Suppressor macrophage (primary cell): ENCODE measurements at regions not wholly inside any gene's neighbourhood (a gene's known extent, or its start where the extent isn't known, plus 50 kb on each side); places are given as distances from the start of the nearest gene placed in this dataset.
A peak's percentile ranks its signal among the peaks of the same experiment; 100 is the strongest.
"Not testable (repeated sequence)": the region's sequence is repeated elsewhere in the genome, so short reads cannot be mapped to it uniquely, and the experiment has no call there.

ENCODE experiments used
- DNase-seq, 4 experiments: peaks; one replicate each; pipeline ENCODE4 v3.0.0-alpha.2; 2020 to 2022

GRCh38 chr1:65020774-65021173 is 54.4 kb upstream of the JAK1 start:
- no peak for DNase-seq

- no peak for DNase-seq
These were observed 55.4 kb upstream of the JAK1 start for GRCh38 chr1:65021795-65022194.

- DNase-seq = no peak
These were observed 55.9 kb upstream of the JAK1 start for GRCh38 chr1:65022216-65022615.

- DNase-seq = no peak
These were observed 59.4 kb upstream of the JAK1 start for GRCh38 chr1:65025794-65026193.

- DNase-seq = no peak
These were observed 59.9 kb upstream of the JAK1 start for GRCh38 chr1:65026235-65026634.

- peak in 3 of 4 experiments; percentile 16 to 47 (median 26) for DNase-seq
These were observed 61.5 kb upstream of the JAK1 start for GRCh38 chr1:65027666-65028358.

GRCh38 chr1:65029434-65029833 is 63.1 kb upstream of the JAK1 start:
- not testable (repeated sequence) for DNase-seq

GRCh38 chr1:65034879-65035278 is 68.5 kb upstream of the JAK1 start:
- not testable (repeated sequence) for DNase-seq

GRCh38 chr1:65036570-65037051 is 70.3 kb upstream of the JAK1 start:
- DNase-seq = no peak

GRCh38 chr1:65039066-65039465 is 72.7 kb upstream of the JAK1 start:
- no peak for DNase-seq

GRCh38 chr1:65039508-65039907 is 73.2 kb upstream of the JAK1 start:
- DNase-seq = no peak

- DNase-seq = no peak
These were observed 76.1 kb upstream of the JAK1 start for GRCh38 chr1:65042467-65042866.

- no peak for DNase-seq
These were observed 78.1 kb upstream of the JAK1 start for GRCh38 chr1:65044411-65044810.

- peak in 3 of 4 experiments; percentile 27 to 63 (median 34) for DNase-seq
These were observed 78.9 kb upstream of the JAK1 start for GRCh38 chr1:65045022-65045817.

GRCh38 chr1:65048335-65048734 is 82.0 kb upstream of the JAK1 start:
- no peak for DNase-seq

GRCh38 chr1:65049941-65050713 is 83.8 kb upstream of the JAK1 start:
- DNase-seq = no peak

GRCh38 chr1:65050735-65051134 is 84.4 kb upstream of the JAK1 start:
- DNase-seq = no peak

- peak in 3 of 4 experiments; percentile 51 to 64 (median 54) for DNase-seq
These were observed 88.1 kb upstream of the JAK1 start for GRCh38 chr1:65054481-65054880.

GRCh38 chr1:65055747-65056146 is 89.4 kb upstream of the JAK1 start:
- DNase-seq = peak in 3 of 4 experiments; percentile 25 to 65 (median 65)

- DNase-seq = peak; percentile 61 to 81 (median 72)
These were observed 89.9 kb upstream of the JAK1 start for GRCh38 chr1:65056234-65056633.

- no peak for DNase-seq
These were observed 90.5 kb upstream of the JAK1 start for GRCh38 chr1:65056866-65057265.

GRCh38 chr1:65059930-65060538 is 88.0 kb upstream of the AK4 start:
- peak; percentile 7 to 71 (median 46) for DNase-seq

- no peak for DNase-seq
These were observed 85.7 kb upstream of the AK4 start for GRCh38 chr1:65062339-65062738.
